ENCODE measurements at regions not wholly inside any gene's neighbourhood (a gene's known extent, or its start where the extent isn't known, plus 50 kb on each side); places are given as distances from the start of the nearest gene placed in this dataset.

- TF ChIP-seq CTCF (IDR thresholded peaks at IDR 0.05; ENCODE audit: borderline replicate concordance, control extremely low read depth, extremely low read depth, insufficient read depth, missing control alignments), result no peak
- in situ Hi-C loops (cut with MboI; ENCODE audit: low sequenced_read_pairs, unreplicated experiment), result no loop called here
- no peak for DNase-seq (ENCODE audit: low spot score)
Measured at GRCh38 chr6:6998194-6998569, 109.6 kb upstream of the RREB1 start.

- in situ Hi-C loops (cut with MboI; ENCODE audit: low sequenced_read_pairs, unreplicated experiment), result no loop called here
- no peak for TF ChIP-seq CTCF (IDR thresholded peaks at IDR 0.05; ENCODE audit: borderline replicate concordance, control extremely low read depth, extremely low read depth, insufficient read depth, missing control alignments)
- DNase-seq (ENCODE audit: low spot score), result no peak
Measured at GRCh38 chr6:7000825-7001777, 106.7 kb upstream of the RREB1 start.

- no peak for DNase-seq (ENCODE audit: low spot score)
- in situ Hi-C loops (cut with MboI; ENCODE audit: low sequenced_read_pairs, unreplicated experiment), result no loop called here
- TF ChIP-seq CTCF (IDR thresholded peaks at IDR 0.05; ENCODE audit: borderline replicate concordance, control extremely low read depth, extremely low read depth, insufficient read depth, missing control alignments), result no peak
Measured at GRCh38 chr6:7003041-7003440, 104.7 kb upstream of the RREB1 start.

GRCh38 chr6:7004581-7005297 is 103.0 kb upstream of the RREB1 start:
- no peak for TF ChIP-seq CTCF (IDR thresholded peaks at IDR 0.05; ENCODE audit: borderline replicate concordance, control extremely low read depth, extremely low read depth, insufficient read depth, missing control alignments)
- DNase-seq (ENCODE audit: low spot score), result no peak
- in situ Hi-C loops (cut with MboI; ENCODE audit: low sequenced_read_pairs, unreplicated experiment), result no loop called here

- DNase-seq (ENCODE audit: low spot score), result no peak
- in situ Hi-C loops (cut with MboI; ENCODE audit: low sequenced_read_pairs, unreplicated experiment), result no loop called here
- no peak for TF ChIP-seq CTCF (IDR thresholded peaks at IDR 0.05; ENCODE audit: borderline replicate concordance, control extremely low read depth, extremely low read depth, insufficient read depth, missing control alignments)
Measured at GRCh38 chr6:7006515-7007191, 101.1 kb upstream of the RREB1 start.

GRCh38 chr6:7008451-7008988 is 99.2 kb upstream of the RREB1 start:
- in situ Hi-C loops (cut with MboI; ENCODE audit: low sequenced_read_pairs, unreplicated experiment), result no loop called here
- TF ChIP-seq CTCF (IDR thresholded peaks at IDR 0.05; ENCODE audit: borderline replicate concordance, control extremely low read depth, extremely low read depth, insufficient read depth, missing control alignments), result no peak
- DNase-seq (ENCODE audit: low spot score), result no peak

Measured in GM13976 (cell line).